ENCODE measurements at regions not wholly inside any gene's neighbourhood (a gene's known extent, or its start where the extent isn't known, plus 50 kb on each side); places are given as distances from the start of the nearest gene placed in this dataset.
A peak's percentile ranks its signal among the peaks of the same experiment; 100 is the strongest.

DNA sequence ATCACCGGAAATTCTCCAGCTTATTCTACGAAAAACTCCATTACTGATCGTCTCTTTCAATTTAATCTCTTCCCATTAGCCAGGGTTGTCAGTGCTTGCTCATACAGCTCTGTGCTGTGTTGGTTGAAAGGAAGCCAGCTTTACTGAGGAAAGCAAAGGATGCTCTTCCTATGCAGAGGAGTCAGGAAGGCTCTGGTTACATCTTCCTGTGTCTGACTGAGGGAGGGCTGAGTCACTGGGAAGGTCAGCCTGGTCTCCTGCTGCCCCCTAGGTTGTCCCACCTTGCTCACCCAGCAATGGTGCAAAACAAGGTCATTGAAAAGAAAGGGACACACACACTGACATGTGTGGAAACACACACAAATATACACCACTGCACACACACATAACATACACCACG, 975.6 kb downstream of the DCDC2C start:
- Histone ChIP-seq H2AFZ (replicated peaks) (no peak overlapping the region), H4K20me1 (ENCODE audit: low read depth) (no peaks in the 10 kb centered on the region), H3K4me3 (no peak overlapping the region), H3K27ac (no peak overlapping the region), H3K79me2 (ENCODE audit: low read depth) (no peaks in the 10 kb centered on the region), H3K36me3 (no peaks in the 10 kb centered on the region), H3K4me2 (no peak overlapping the region), H3K27me3 (no peaks in the 10 kb centered on the region), H3K9ac (no peak overlapping the region), H3K9me3 (ENCODE audit: low read depth) (no peaks in the 10 kb centered on the region), H3K4me1 (no peaks in the 10 kb centered on the region), H3F3A (ENCODE audit: low read depth) (no peaks in the 10 kb centered on the region)
- Mint-ChIP-seq H3K27me3 (ENCODE audit: insufficient read depth, low read depth) (no peaks in the 10 kb centered on the region), H3K4me3 (no peak overlapping the region), H3K36me3 (no peaks in the 10 kb centered on the region), H3K27ac (no peak overlapping the region), H3K9me3 (no peaks in the 10 kb centered on the region), H3K4me1 (peaks cover 4% of the 10 kb centered on the region)
- TF ChIP-seq, protein P1, sequence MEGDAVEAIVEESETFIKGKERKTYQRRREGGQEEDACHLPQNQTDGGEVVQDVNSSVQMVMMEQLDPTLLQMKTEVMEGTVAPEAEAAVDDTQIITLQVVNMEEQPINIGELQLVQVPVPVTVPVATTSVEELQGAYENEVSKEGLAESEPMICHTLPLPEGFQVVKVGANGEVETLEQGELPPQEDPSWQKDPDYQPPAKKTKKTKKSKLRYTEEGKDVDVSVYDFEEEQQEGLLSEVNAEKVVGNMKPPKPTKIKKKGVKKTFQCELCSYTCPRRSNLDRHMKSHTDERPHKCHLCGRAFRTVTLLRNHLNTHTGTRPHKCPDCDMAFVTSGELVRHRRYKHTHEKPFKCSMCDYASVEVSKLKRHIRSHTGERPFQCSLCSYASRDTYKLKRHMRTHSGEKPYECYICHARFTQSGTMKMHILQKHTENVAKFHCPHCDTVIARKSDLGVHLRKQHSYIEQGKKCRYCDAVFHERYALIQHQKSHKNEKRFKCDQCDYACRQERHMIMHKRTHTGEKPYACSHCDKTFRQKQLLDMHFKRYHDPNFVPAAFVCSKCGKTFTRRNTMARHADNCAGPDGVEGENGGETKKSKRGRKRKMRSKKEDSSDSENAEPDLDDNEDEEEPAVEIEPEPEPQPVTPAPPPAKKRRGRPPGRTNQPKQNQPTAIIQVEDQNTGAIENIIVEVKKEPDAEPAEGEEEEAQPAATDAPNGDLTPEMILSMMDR (IDR thresholded peaks at IDR 0.05) = no peak
- TF ChIP-seq EZH2phosphoT487 (IDR thresholded peaks at IDR 0.05) = no peak
- TF ChIP-seq EZH2 (IDR thresholded peaks at IDR 0.05) = no peak
- peak; percentile 14 for DNase-seq (ENCODE audit: low spot score)

DNA sequence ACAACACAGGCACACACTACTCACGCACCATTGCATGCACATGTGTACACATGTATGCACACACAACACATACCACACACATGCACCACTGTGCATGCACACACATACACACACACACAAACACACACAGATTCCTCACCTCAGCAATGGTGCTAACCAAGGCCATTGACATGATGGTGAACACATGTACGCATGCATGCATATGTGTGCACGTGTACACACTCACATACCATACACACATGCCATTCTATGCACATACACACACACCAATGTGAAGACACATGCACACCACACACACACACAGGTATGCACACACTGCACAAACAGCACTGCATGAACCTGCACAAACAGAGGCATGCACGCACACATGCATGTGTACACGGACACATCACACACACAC, 976.0 kb downstream of the DCDC2C start:
- TF ChIP-seq, protein P1 (IDR thresholded peaks at IDR 0.05) = no peak
- TF ChIP-seq EZH2 (IDR thresholded peaks at IDR 0.05) (no peak), EZH2phosphoT487 (IDR thresholded peaks at IDR 0.05) (no peak)
- Histone ChIP-seq H4K20me1 (ENCODE audit: low read depth) (no peaks in the 10 kb centered on the region), H3K79me2 (ENCODE audit: low read depth) (no peaks in the 10 kb centered on the region), H3K36me3 (no peaks in the 10 kb centered on the region), H3K4me1 (no peaks in the 10 kb centered on the region), H3K9me3 (ENCODE audit: low read depth) (no peaks in the 10 kb centered on the region), H3K4me3 (no peak overlapping the region), H3F3A (ENCODE audit: low read depth) (no peaks in the 10 kb centered on the region), H3K4me2 (no peak overlapping the region), H3K9ac (no peak overlapping the region), H2AFZ (replicated peaks) (no peak overlapping the region), H3K27me3 (no peaks in the 10 kb centered on the region), H3K27ac (no peak overlapping the region)
- DNase-seq (ENCODE audit: low spot score) = no peak
- Mint-ChIP-seq H3K4me1 (peaks cover 4% of the 10 kb centered on the region), H3K27ac (no peak overlapping the region), H3K4me3 (no peak overlapping the region), H3K9me3 (no peaks in the 10 kb centered on the region), H3K36me3 (no peaks in the 10 kb centered on the region), H3K27me3 (ENCODE audit: insufficient read depth, low read depth) (no peaks in the 10 kb centered on the region)

DNA sequence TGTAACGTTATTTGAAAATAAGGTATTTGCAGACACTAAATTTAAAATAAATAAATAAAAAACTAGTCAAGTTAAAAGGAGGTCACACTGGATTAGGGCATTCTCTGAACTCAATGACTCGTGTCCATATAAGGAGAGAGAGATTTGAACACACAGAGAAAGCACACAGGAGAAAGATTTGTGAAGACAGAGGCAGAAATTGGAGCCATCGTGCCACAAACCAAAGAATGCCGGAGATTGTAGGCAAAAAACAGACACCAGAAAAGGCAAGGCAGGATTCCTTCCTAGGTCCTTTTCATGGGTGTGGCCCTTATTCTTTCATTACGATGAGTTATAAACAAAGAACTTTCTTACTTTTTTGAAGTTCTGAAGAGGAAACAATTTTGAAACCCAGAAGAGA, 981.5 kb downstream of the DCDC2C start:
- Histone ChIP-seq H2AFZ (replicated peaks) (peak overlapping the region; percentile 71), H3K27me3 (no peaks in the 10 kb centered on the region), H3K79me2 (ENCODE audit: low read depth) (no peaks in the 10 kb centered on the region), H3K27ac (no peak overlapping the region), H3K36me3 (no peaks in the 10 kb centered on the region), H4K20me1 (ENCODE audit: low read depth) (no peaks in the 10 kb centered on the region), H3F3A (ENCODE audit: low read depth) (no peaks in the 10 kb centered on the region), H3K9me3 (ENCODE audit: low read depth) (no peaks in the 10 kb centered on the region), H3K4me2 (no peak overlapping the region), H3K9ac (no peak overlapping the region), H3K4me1 (no peaks in the 10 kb centered on the region), H3K4me3 (no peak overlapping the region)
- Mint-ChIP-seq H3K4me1 (peaks cover 3% of the 10 kb centered on the region), H3K9me3 (peaks cover 3% of the 10 kb centered on the region), H3K27ac (peak overlapping the region; percentile 5), H3K27me3 (ENCODE audit: insufficient read depth, low read depth) (no peaks in the 10 kb centered on the region), H3K4me3 (no peak overlapping the region), H3K36me3 (no peaks in the 10 kb centered on the region)
- TF ChIP-seq EZH2phosphoT487 (IDR thresholded peaks at IDR 0.05) (no peak), EZH2 (IDR thresholded peaks at IDR 0.05) (no peak)
- TF ChIP-seq, protein P1 (IDR thresholded peaks at IDR 0.05) = no peak
- DNase-seq (ENCODE audit: low spot score) = no peak

All from neural progenitor cell (in vitro differentiated cells).